Activated T-cell treated with anti-CD3 and anti-CD28 coated beads, Interleukin-2, amount 50 U/mL, for 24 hours (primary cell): ENCODE measurements at regions not wholly inside any gene's neighbourhood (a gene's known extent, or its start where the extent isn't known, plus 50 kb on each side); places are given as distances from the start of the nearest gene placed in this dataset.
A peak's percentile ranks its signal among the peaks of the same experiment; 100 is the strongest.

Source experiments
- DNase-seq: peaks from one replicate; pipeline ENCODE4 v3.0.0-alpha.2; 2020
- H3K27ac Mint-ChIP-seq: 2 replicates; pipeline ENCODE4 v1.8.0; 2020; ENCODE audit warnings: mild to moderate bottlenecking, mixed read lengths
- H3K27me3 Mint-ChIP-seq: 2 replicates; pipeline ENCODE4 v1.8.0; 2020; ENCODE audit warnings: mixed read lengths
- H3K36me3 Mint-ChIP-seq: 2 replicates; pipeline ENCODE4 v1.8.0; 2020; ENCODE audit warnings: low read depth, mixed read lengths
- H3K4me1 Mint-ChIP-seq: 2 replicates; pipeline ENCODE4 v1.8.0; 2020; ENCODE audit warnings: low read depth, mixed read lengths
- H3K4me3 Mint-ChIP-seq: 2 replicates; pipeline ENCODE4 v1.8.0; 2020; ENCODE audit warnings: mild to moderate bottlenecking, moderate library complexity, mixed read lengths
- H3K9me3 Mint-ChIP-seq: 2 replicates; pipeline ENCODE4 v1.8.0; 2020; ENCODE audit warnings: mixed read lengths

- Mint-ChIP-seq H3K36me3 (no peaks in the 10 kb centered on the region), H3K9me3 (peaks cover 3% of the 10 kb centered on the region), H3K4me1 (peaks cover 44% of the 10 kb centered on the region), H3K4me3 (no peak overlapping the region), H3K27ac (peak overlapping the region; percentile 84), H3K27me3 (peaks cover 57% of the 10 kb centered on the region)
- no peak for DNase-seq
These were observed 116.8 kb upstream of the PFKP start for GRCh38 chr10:2950546-2950945.

GRCh38 chr10:2949948-2950354, 117.4 kb upstream of the PFKP start:
- peaks cover 3% of the 10 kb centered on the region for H3K9me3 Mint-ChIP-seq
- peak; percentile 57 for DNase-seq
- H3K4me3 Mint-ChIP-seq = no peak overlapping the region
- no peaks in the 10 kb centered on the region for H3K36me3 Mint-ChIP-seq
- H3K4me1 Mint-ChIP-seq = peaks cover 44% of the 10 kb centered on the region
- H3K27me3 Mint-ChIP-seq = peaks cover 60% of the 10 kb centered on the region
- peak overlapping the region; percentile 84 for H3K27ac Mint-ChIP-seq

- Mint-ChIP-seq H3K27ac (peak overlapping the region; percentile 84), H3K36me3 (no peaks in the 10 kb centered on the region), H3K27me3 (peaks cover 61% of the 10 kb centered on the region), H3K4me1 (peaks cover 44% of the 10 kb centered on the region), H3K9me3 (peaks cover 3% of the 10 kb centered on the region), H3K4me3 (no peak overlapping the region)
- no peak for DNase-seq
These were observed 118.0 kb upstream of the PFKP start for GRCh38 chr10:2949221-2949947.

- H3K27ac Mint-ChIP-seq = peak overlapping the region; percentile 82
- no peak for DNase-seq
- H3K36me3 Mint-ChIP-seq = no peaks in the 10 kb centered on the region
- H3K9me3 Mint-ChIP-seq = no peaks in the 10 kb centered on the region
- H3K27me3 Mint-ChIP-seq = peaks cover 64% of the 10 kb centered on the region
- no peak overlapping the region for H3K4me3 Mint-ChIP-seq
- peaks cover 44% of the 10 kb centered on the region for H3K4me1 Mint-ChIP-seq
These were observed 119.1 kb upstream of the PFKP start for GRCh38 chr10:2948127-2948854.

- Mint-ChIP-seq H3K36me3 (no peaks in the 10 kb centered on the region), H3K9me3 (no peaks in the 10 kb centered on the region), H3K27me3 (peaks cover 56% of the 10 kb centered on the region), H3K4me1 (peaks cover 25% of the 10 kb centered on the region), H3K4me3 (no peak overlapping the region), H3K27ac (no peak overlapping the region)
- DNase-seq = no peak
These were observed 122.6 kb upstream of the PFKP start for GRCh38 chr10:2944788-2945187.

- DNase-seq = no peak
- Mint-ChIP-seq H3K36me3 (no peaks in the 10 kb centered on the region), H3K9me3 (no peaks in the 10 kb centered on the region), H3K27ac (no peak overlapping the region), H3K4me1 (peaks cover 21% of the 10 kb centered on the region), H3K4me3 (no peak overlapping the region), H3K27me3 (peaks cover 56% of the 10 kb centered on the region)
These were observed 123.3 kb upstream of the PFKP start for GRCh38 chr10:2943932-2944614.

- no peaks in the 10 kb centered on the region for H3K9me3 Mint-ChIP-seq
- no peak overlapping the region for H3K27ac Mint-ChIP-seq
- peaks cover 11% of the 10 kb centered on the region for H3K4me1 Mint-ChIP-seq
- no peak for DNase-seq
- no peaks in the 10 kb centered on the region for H3K36me3 Mint-ChIP-seq
- peaks cover 64% of the 10 kb centered on the region for H3K27me3 Mint-ChIP-seq
- no peak overlapping the region for H3K4me3 Mint-ChIP-seq
These were observed 124.4 kb upstream of the PFKP start for GRCh38 chr10:2942938-2943337.

- H3K4me1 Mint-ChIP-seq = no peaks in the 10 kb centered on the region
- H3K27ac Mint-ChIP-seq = no peak overlapping the region
- no peak for DNase-seq
- no peak overlapping the region for H3K4me3 Mint-ChIP-seq
- peaks cover 62% of the 10 kb centered on the region for H3K27me3 Mint-ChIP-seq
- H3K9me3 Mint-ChIP-seq = no peaks in the 10 kb centered on the region
- no peaks in the 10 kb centered on the region for H3K36me3 Mint-ChIP-seq
These were observed 128.5 kb upstream of the PFKP start for GRCh38 chr10:2938869-2939268.

GRCh38 chr10:2936816-2937215, 130.5 kb upstream of the PFKP start:
- H3K4me1 Mint-ChIP-seq = no peaks in the 10 kb centered on the region
- H3K9me3 Mint-ChIP-seq = no peaks in the 10 kb centered on the region
- no peak overlapping the region for H3K4me3 Mint-ChIP-seq
- H3K36me3 Mint-ChIP-seq = no peaks in the 10 kb centered on the region
- H3K27ac Mint-ChIP-seq = no peak overlapping the region
- no peak for DNase-seq
- peaks cover 60% of the 10 kb centered on the region for H3K27me3 Mint-ChIP-seq

- Mint-ChIP-seq H3K36me3 (no peaks in the 10 kb centered on the region), H3K4me3 (no peak overlapping the region), H3K27ac (no peak overlapping the region), H3K27me3 (peaks cover 52% of the 10 kb centered on the region), H3K9me3 (no peaks in the 10 kb centered on the region), H3K4me1 (no peaks in the 10 kb centered on the region)
- no peak for DNase-seq
These were observed 131.5 kb upstream of the PFKP start for GRCh38 chr10:2935647-2936386.

- H3K4me1 Mint-ChIP-seq = no peaks in the 10 kb centered on the region
These were observed 133.4 kb upstream of the PFKP start for GRCh38 chr10:2933924-2934323.

GRCh38 chr10:2933519-2933918, 133.8 kb upstream of the PFKP start:
- peaks cover 50% of the 10 kb centered on the region for H3K27me3 Mint-ChIP-seq
- no peaks in the 10 kb centered on the region for H3K4me1 Mint-ChIP-seq
- H3K36me3 Mint-ChIP-seq = no peaks in the 10 kb centered on the region
- H3K27ac Mint-ChIP-seq = no peak overlapping the region
- no peak for DNase-seq
- H3K4me3 Mint-ChIP-seq = no peak overlapping the region
- no peaks in the 10 kb centered on the region for H3K9me3 Mint-ChIP-seq

More at GRCh38 chr10:2933924-2934323, 133.4 kb upstream of the PFKP start:
- DNase-seq = no peak
- Mint-ChIP-seq H3K9me3 (no peaks in the 10 kb centered on the region), H3K4me3 (no peak overlapping the region), H3K27ac (no peak overlapping the region), H3K36me3 (no peaks in the 10 kb centered on the region), H3K27me3 (peaks cover 51% of the 10 kb centered on the region)

GRCh38 chr10:2933071-2933470, 134.3 kb upstream of the PFKP start:
- H3K36me3 Mint-ChIP-seq = no peaks in the 10 kb centered on the region
- H3K27me3 Mint-ChIP-seq = peaks cover 53% of the 10 kb centered on the region
- DNase-seq = no peak
- no peak overlapping the region for H3K4me3 Mint-ChIP-seq
- H3K27ac Mint-ChIP-seq = no peak overlapping the region
- peaks cover 2% of the 10 kb centered on the region for H3K4me1 Mint-ChIP-seq
- H3K9me3 Mint-ChIP-seq = no peaks in the 10 kb centered on the region

GRCh38 chr10:2929480-2930258, 137.7 kb upstream of the PFKP start:
- peaks cover 59% of the 10 kb centered on the region for H3K27me3 Mint-ChIP-seq
- H3K4me3 Mint-ChIP-seq = no peak overlapping the region
- H3K27ac Mint-ChIP-seq = no peak overlapping the region
- H3K9me3 Mint-ChIP-seq = no peaks in the 10 kb centered on the region
- DNase-seq = no peak
- H3K36me3 Mint-ChIP-seq = no peaks in the 10 kb centered on the region
- peaks cover 6% of the 10 kb centered on the region for H3K4me1 Mint-ChIP-seq
